ENCODE measurements at regions not wholly inside any gene's neighbourhood (a gene's known extent, or its start where the extent isn't known, plus 50 kb on each side); places are given as distances from the start of the nearest gene placed in this dataset.

DNA sequence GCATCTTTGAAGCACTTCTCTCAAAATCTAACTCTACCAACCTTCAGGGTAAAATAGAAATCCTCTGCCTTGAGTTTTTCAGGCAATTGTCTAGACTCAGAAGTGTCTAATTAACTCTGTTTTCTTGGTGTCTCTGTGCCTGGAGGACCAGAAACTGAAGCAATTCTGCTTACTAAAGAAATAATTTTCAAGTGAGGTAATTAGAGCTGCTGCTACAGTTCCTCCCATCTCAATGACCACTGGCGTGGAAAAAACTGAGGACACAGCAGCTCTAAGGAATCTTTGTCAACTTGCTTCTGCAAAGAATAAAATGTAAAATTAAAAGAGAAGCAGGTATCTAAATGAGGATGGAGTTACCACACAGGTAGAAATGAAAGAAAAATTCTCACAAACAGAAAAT lies 785.0 kb downstream of the PRELID2 start:
- TF ChIP-seq, protein P1, sequence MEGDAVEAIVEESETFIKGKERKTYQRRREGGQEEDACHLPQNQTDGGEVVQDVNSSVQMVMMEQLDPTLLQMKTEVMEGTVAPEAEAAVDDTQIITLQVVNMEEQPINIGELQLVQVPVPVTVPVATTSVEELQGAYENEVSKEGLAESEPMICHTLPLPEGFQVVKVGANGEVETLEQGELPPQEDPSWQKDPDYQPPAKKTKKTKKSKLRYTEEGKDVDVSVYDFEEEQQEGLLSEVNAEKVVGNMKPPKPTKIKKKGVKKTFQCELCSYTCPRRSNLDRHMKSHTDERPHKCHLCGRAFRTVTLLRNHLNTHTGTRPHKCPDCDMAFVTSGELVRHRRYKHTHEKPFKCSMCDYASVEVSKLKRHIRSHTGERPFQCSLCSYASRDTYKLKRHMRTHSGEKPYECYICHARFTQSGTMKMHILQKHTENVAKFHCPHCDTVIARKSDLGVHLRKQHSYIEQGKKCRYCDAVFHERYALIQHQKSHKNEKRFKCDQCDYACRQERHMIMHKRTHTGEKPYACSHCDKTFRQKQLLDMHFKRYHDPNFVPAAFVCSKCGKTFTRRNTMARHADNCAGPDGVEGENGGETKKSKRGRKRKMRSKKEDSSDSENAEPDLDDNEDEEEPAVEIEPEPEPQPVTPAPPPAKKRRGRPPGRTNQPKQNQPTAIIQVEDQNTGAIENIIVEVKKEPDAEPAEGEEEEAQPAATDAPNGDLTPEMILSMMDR (IDR thresholded peaks at IDR 0.05), result no peak
- no peaks in the 10 kb centered on the region for H3K4me1 ChIP-seq
- H3K27me3 ChIP-seq, result no peaks in the 10 kb centered on the region
- no peak overlapping the region for H3K4me3 ChIP-seq
- no peaks in the 10 kb centered on the region for H3K36me3 ChIP-seq
- no peak for DNase-seq (ENCODE audit: low spot score)
- no peaks in the 10 kb centered on the region for H3K9me3 ChIP-seq
- H3K27ac ChIP-seq, result no peak overlapping the region

DNA sequence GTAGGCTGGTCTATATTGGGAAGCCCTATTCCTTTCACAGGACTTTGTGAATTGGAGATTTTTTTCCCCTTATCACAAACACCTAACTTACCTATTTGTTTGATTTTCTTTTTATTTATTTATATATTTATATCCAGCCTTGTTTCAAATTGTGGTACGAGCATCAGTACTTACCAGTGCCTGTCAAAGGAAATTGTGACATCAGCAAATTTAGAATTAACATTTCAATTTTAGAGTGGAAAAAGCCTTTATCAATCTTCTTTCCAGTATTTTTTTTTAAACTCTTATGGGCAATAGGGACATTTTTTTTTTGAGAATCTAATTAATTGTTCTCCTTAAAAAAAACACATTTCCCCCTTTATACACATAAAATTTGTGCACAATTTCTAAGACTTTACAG lies 790.2 kb downstream of the PRELID2 start:
- TF ChIP-seq, protein P1 (IDR thresholded peaks at IDR 0.05), result no peak
- Histone ChIP-seq H3K27ac (no peak overlapping the region), H3K9me3 (no peaks in the 10 kb centered on the region), H3K36me3 (no peaks in the 10 kb centered on the region), H3K27me3 (no peaks in the 10 kb centered on the region), H3K4me1 (no peaks in the 10 kb centered on the region), H3K4me3 (no peak overlapping the region)
- no peak for DNase-seq (ENCODE audit: low spot score)

DNA sequence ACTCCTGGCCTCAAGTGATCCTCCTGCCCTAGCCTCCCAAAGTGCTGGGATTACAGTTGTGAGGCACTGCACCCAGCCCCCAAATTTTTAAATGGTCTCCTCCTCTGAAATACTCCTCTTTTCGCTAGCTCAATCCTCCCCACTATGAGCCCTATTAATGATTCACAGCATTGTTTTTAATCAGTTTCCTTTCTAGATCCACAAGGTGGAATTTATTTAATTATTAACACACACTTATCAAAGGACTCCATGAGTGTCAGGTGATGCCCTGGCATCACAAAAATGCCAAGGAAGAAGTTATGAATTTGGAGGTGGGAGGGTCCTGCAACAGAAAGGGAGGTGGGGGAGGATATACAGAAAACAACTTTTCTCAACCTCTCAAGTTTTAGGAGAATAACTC lies 806.5 kb downstream of the PRELID2 start:
- TF ChIP-seq, protein P1 (IDR thresholded peaks at IDR 0.05), result no peak
- no peak overlapping the region for H3K4me3 ChIP-seq
- no peak for DNase-seq (ENCODE audit: low spot score)
- no peaks in the 10 kb centered on the region for H3K4me1 ChIP-seq
- no peaks in the 10 kb centered on the region for H3K27me3 ChIP-seq
- H3K27ac ChIP-seq, result no peak overlapping the region
- no peaks in the 10 kb centered on the region for H3K36me3 ChIP-seq
- H3K9me3 ChIP-seq, result no peaks in the 10 kb centered on the region

DNA sequence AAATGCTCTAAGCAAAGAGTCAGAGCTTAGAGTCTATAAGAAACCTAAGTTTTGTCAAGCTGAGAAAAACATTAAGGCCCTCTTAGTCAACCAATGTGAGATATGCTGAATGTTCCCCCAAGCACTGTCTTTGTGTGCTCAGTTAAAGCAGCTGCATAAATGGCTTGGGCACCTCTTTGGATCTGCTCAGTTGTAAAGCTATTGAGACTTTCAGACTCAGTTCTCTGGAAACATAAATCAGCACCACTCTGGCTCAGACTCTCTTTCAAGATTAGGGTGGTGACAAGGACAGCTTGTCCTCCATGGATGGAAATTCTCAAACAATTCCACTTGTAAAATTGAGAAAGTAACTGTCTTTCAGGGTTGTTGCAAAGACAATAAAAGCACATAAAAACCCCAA lies 807.9 kb downstream of the PRELID2 start:
- Histone ChIP-seq H3K27me3 (no peaks in the 10 kb centered on the region), H3K36me3 (no peaks in the 10 kb centered on the region), H3K4me1 (no peaks in the 10 kb centered on the region), H3K27ac (no peak overlapping the region), H3K4me3 (no peak overlapping the region), H3K9me3 (no peaks in the 10 kb centered on the region)
- no peak for DNase-seq (ENCODE audit: low spot score)
- TF ChIP-seq, protein P1 (IDR thresholded peaks at IDR 0.05), result no peak

DNA sequence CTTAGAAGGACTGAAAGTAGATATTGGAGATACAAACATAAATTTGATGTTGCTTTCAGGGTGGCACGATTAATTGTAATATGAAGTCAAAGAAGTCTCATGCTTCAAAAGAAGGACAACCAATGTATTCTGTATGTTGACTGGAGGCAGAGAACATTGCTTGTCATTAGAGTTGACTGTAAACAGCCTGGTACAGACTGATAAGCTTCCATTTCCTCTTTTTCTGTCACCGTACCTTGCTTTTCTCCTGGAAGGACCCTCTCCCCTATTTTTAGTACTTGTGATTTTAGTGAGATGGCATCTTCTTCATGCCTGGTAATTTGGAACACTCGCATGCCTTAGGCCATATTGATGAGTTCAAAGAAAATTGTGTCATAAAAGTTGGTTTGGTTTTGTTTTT lies 809.4 kb downstream of the PRELID2 start:
- H3K9me3 ChIP-seq, result no peaks in the 10 kb centered on the region
- H3K36me3 ChIP-seq, result no peaks in the 10 kb centered on the region
- H3K27me3 ChIP-seq, result no peaks in the 10 kb centered on the region
- no peak for DNase-seq (ENCODE audit: low spot score)
- TF ChIP-seq, protein P1 (IDR thresholded peaks at IDR 0.05), result no peak
- H3K27ac ChIP-seq, result no peak overlapping the region
- no peaks in the 10 kb centered on the region for H3K4me1 ChIP-seq
- no peak overlapping the region for H3K4me3 ChIP-seq

DNA sequence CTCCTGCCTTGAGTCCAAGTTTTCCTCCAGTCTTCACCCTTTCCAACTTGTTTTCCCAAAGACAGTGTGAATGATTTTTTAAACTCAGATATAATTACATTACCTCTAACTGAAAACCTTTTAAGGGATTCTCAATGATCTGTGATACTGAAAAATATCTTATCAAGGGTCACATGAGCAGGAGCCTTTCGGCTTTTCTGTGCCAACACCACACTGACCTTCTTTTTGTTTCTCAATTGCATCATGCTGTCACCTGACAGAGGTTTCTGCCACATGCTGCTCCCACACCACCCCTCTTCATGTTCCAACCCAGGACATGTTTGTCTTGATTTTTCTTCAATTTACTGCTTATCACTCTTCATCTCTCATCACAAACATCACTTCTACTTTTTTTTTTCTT lies 820.0 kb downstream of the PRELID2 start:
- Histone ChIP-seq H3K27me3 (no peaks in the 10 kb centered on the region), H3K36me3 (no peaks in the 10 kb centered on the region), H3K9me3 (no peaks in the 10 kb centered on the region), H3K4me1 (no peaks in the 10 kb centered on the region), H3K27ac (no peak overlapping the region), H3K4me3 (no peak overlapping the region)
- DNase-seq (ENCODE audit: low spot score), result no peak
- TF ChIP-seq, protein P1 (IDR thresholded peaks at IDR 0.05), result no peak

Measured in right atrium auricular region (tissue), 2 donors.